Activated CD4-positive, alpha-beta memory T cell treated with anti-CD3 and anti-CD28 coated beads for 36 hours (primary cell): ENCODE measurements at regions not wholly inside any gene's neighbourhood (a gene's known extent, or its start where the extent isn't known, plus 50 kb on each side); places are given as distances from the start of the nearest gene placed in this dataset.

Experiments
- CTCF ChIA-PET: fragments of 350-600 bp; sonication (Branson Sonifier 250); formaldehyde crosslinking; loops from one replicate; lab custom pipeline; 2021; ENCODE audit warnings: antibody characterized with exemption, inconsistent platforms; lab: Charles Lee
- POLR2A ChIA-PET: fragments of 350-600 bp; sonication (Branson Sonifier 250); formaldehyde crosslinking; loops from one replicate; lab custom pipeline; 2021; ENCODE audit warnings: antibody characterized with exemption; lab: Charles Lee
- DNase-seq: peaks from one replicate; pipeline ENCODE4 v3.0.0-alpha.2; 2020
- H3K27ac Mint-ChIP-seq: one replicate; pipeline ENCODE4 v1.8.0; 2021; ENCODE audit warnings: mixed read lengths
- H3K27me3 Mint-ChIP-seq: one replicate; pipeline ENCODE4 v1.8.0; 2021; ENCODE audit warnings: mixed read lengths
- H3K36me3 Mint-ChIP-seq: one replicate; pipeline ENCODE4 v1.8.0; 2021; ENCODE audit warnings: mixed read lengths
- H3K4me1 Mint-ChIP-seq: one replicate; pipeline ENCODE4 v1.8.0; 2021; ENCODE audit warnings: low read depth, mixed read lengths
- H3K4me3 Mint-ChIP-seq: one replicate; pipeline ENCODE4 v1.8.0; 2021; ENCODE audit warnings: mild to moderate bottlenecking, mixed read lengths
- H3K9me3 Mint-ChIP-seq: one replicate; pipeline ENCODE4 v1.8.0; 2021; ENCODE audit warnings: mixed read lengths
- intact Hi-C: fragments of 100-400 bp; cut with micrococcal nuclease; formaldehyde crosslinking; loops from one replicate; pipeline ENCODE4 v1.15.1; 2023

DNA sequence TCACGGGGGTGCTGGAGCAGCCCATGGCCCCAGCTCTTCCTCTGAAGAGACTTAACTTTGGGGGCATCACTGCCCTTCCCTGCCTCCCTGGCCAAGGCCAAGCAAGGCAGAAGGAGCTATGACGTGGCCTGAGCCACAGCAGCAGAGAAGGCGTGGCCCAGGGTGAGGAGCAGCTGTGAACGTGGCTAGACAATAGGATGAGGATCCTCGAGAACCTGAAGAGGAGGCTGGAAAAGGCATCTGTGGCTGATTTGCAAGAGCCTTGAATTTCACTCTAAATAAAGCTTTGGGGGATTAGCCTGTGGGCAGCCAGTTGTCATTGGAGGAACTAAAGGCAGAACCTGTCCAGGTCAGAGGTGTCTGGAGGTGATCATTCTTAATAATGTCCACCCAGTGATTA is 652.9 kb upstream of the ID2 start:
- ChIA-PET CTCF (interaction anchor here (1.5 kb wide), 1 partner anchor 602 kb away, joined by 4 read pairs; no protein-coding TSS in a partner anchor), POLR2A (interaction anchor here (0.6 kb wide), 1 partner anchor 758 kb away, joined by 3 read pairs; no protein-coding TSS in a partner anchor)
- Mint-ChIP-seq H3K4me3 (no peak overlapping the region), H3K27me3 (peaks cover 3% of the 10 kb centered on the region), H3K27ac (no peak overlapping the region), H3K9me3 (no peaks in the 10 kb centered on the region), H3K36me3 (no peaks in the 10 kb centered on the region), H3K4me1 (peaks cover 11% of the 10 kb centered on the region)
- DNase-seq: no peak
- intact Hi-C loops: no loop called here

DNA sequence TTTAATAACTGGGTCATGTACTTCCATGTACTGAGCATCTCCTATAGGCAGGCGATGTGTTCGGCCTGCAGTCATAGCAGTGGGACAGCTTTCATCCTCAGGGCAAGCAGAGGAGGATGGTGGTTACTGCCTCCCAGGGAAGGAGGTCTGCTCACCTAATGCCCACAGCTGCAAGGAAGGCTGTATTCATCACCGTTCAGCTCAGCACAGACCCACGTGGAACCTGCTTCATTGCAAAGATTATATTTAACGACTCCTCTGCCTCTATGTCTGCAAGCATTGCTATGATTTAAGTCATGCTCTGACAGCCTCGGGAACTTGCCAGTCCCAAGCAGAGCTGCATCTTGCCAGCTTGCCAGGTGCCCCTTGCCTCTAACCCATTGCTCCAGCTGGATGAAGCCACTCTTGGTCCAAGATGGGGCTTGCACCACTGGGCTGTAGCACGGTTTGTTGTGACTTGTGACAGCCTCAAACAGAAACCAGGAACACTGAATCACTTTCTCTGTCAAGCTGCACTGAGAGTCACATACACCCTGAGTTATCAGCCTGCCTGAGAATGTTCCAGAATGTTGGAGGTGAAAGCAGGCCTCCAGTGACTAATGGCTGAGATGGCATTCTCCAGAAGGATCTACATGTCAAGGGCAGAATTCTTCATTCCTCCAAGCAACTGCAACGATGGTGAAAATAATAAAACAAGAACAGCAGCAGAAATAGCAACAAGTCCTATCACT is 651.1 kb upstream of the ID2 start:
- intact Hi-C loops: no loop called here
- no peaks in the 10 kb centered on the region for H3K9me3 Mint-ChIP-seq
- ChIA-PET POLR2A (no interaction called here), CTCF (interaction anchor here (1.5 kb wide), 1 partner anchor 603 kb away, joined by 4 read pairs; no protein-coding TSS in a partner anchor)
- no peak overlapping the region for H3K4me3 Mint-ChIP-seq
- no peak for DNase-seq
- no peaks in the 10 kb centered on the region for H3K36me3 Mint-ChIP-seq
- peaks cover 3% of the 10 kb centered on the region for H3K27me3 Mint-ChIP-seq
- no peak overlapping the region for H3K27ac Mint-ChIP-seq
- peaks cover 11% of the 10 kb centered on the region for H3K4me1 Mint-ChIP-seq

DNA sequence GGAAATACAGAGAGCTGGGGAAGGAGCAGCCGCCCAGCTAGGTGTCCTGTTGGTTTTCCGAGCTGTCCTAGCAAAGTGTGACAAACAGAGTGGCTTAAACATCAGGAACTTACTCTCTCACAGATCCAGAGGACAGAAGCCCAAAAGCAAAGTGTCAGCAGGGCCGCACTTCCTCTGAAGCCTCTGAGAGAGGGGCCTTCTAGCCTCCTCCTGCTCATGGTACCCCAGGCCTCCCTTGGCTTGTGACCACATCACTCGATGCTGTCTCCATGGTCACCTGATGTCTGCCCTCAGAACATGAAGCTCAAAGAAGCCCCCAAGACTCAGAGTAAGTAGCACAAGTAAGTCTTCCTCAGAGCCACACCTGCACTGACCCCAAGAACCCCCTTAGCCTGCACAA is 650.5 kb upstream of the ID2 start:
- H3K36me3 Mint-ChIP-seq: no peaks in the 10 kb centered on the region
- H3K4me1 Mint-ChIP-seq: peaks cover 11% of the 10 kb centered on the region
- CTCF ChIA-PET: no interaction called here
- no peak overlapping the region for H3K4me3 Mint-ChIP-seq
- intact Hi-C loops: no loop called here
- no peak for DNase-seq
- H3K27me3 Mint-ChIP-seq: peaks cover 3% of the 10 kb centered on the region
- H3K9me3 Mint-ChIP-seq: no peaks in the 10 kb centered on the region
- POLR2A ChIA-PET: no interaction called here
- H3K27ac Mint-ChIP-seq: no peak overlapping the region

- Mint-ChIP-seq H3K9me3 (no peaks in the 10 kb centered on the region), H3K27me3 (peaks cover 3% of the 10 kb centered on the region), H3K4me3 (no peak overlapping the region), H3K4me1 (peaks cover 11% of the 10 kb centered on the region), H3K36me3 (no peaks in the 10 kb centered on the region), H3K27ac (no peak overlapping the region)
- DNase-seq: no peak
- intact Hi-C loops: no loop called here
- ChIA-PET CTCF (no interaction called here), POLR2A (no interaction called here)
Measured at GRCh38 chr2:8033546-8034096, 648.2 kb upstream of the ID2 start.

- H3K9me3 Mint-ChIP-seq: no peaks in the 10 kb centered on the region
- POLR2A ChIA-PET: no interaction called here
- no peak for DNase-seq
- H3K36me3 Mint-ChIP-seq: no peaks in the 10 kb centered on the region
- no peak overlapping the region for H3K4me3 Mint-ChIP-seq
- peaks cover 5% of the 10 kb centered on the region for H3K4me1 Mint-ChIP-seq
- intact Hi-C loops: no loop called here
- no peaks in the 10 kb centered on the region for H3K27me3 Mint-ChIP-seq
- CTCF ChIA-PET: no interaction called here
- H3K27ac Mint-ChIP-seq: no peak overlapping the region
Measured at GRCh38 chr2:8036366-8036765, 645.5 kb upstream of the ID2 start.

DNA sequence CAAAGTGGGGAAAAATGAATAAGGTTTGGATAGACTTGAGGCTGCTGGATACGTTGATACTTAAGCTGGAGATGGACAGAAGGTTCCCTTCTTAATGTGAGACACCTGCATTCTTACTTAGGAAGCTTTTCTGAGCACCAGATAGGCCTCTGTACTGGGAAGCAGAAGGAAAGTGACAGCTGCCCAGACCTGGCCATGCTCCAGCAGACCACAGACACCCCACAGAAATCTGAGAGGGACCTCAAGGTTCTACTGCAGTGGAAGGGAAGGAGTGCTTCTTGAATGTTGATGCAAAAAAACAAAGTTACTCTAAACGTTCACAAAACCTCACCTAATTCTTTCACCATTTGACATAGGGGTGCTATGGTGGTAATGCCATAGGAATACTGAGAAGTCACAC is 642.1 kb upstream of the ID2 start:
- Mint-ChIP-seq H3K27ac (no peak overlapping the region), H3K9me3 (peaks cover 7% of the 10 kb centered on the region), H3K36me3 (peaks cover 3% of the 10 kb centered on the region), H3K27me3 (no peaks in the 10 kb centered on the region), H3K4me3 (no peak overlapping the region), H3K4me1 (no peaks in the 10 kb centered on the region)
- ChIA-PET POLR2A (no interaction called here), CTCF (no interaction called here)
- no peak for DNase-seq
- intact Hi-C loops: no loop called here

- H3K27ac Mint-ChIP-seq: no peak overlapping the region
- H3K9me3 Mint-ChIP-seq: peaks cover 7% of the 10 kb centered on the region
- peaks cover 1% of the 10 kb centered on the region for H3K27me3 Mint-ChIP-seq
- H3K4me1 Mint-ChIP-seq: no peaks in the 10 kb centered on the region
- H3K36me3 Mint-ChIP-seq: peaks cover 3% of the 10 kb centered on the region
- CTCF ChIA-PET: no interaction called here
- no peak overlapping the region for H3K4me3 Mint-ChIP-seq
- POLR2A ChIA-PET: no interaction called here
- intact Hi-C loops: no loop called here
- no peak for DNase-seq
Measured at GRCh38 chr2:8043295-8043694, 638.6 kb upstream of the ID2 start.

- intact Hi-C loops: no loop called here
- CTCF ChIA-PET: no interaction called here
- DNase-seq: no peak
- Mint-ChIP-seq H3K36me3 (peaks cover 3% of the 10 kb centered on the region), H3K4me3 (no peak overlapping the region), H3K4me1 (peaks cover under 1% of the 10 kb centered on the region), H3K27ac (no peak overlapping the region), H3K9me3 (peaks cover 7% of the 10 kb centered on the region), H3K27me3 (peaks cover 1% of the 10 kb centered on the region)
- POLR2A ChIA-PET: no interaction called here
Measured at GRCh38 chr2:8044046-8044594, 637.7 kb upstream of the ID2 start.

- Mint-ChIP-seq H3K27me3 (peaks cover 1% of the 10 kb centered on the region), H3K4me3 (no peak overlapping the region), H3K4me1 (peaks cover 11% of the 10 kb centered on the region), H3K9me3 (peaks cover 7% of the 10 kb centered on the region), H3K27ac (no peak overlapping the region), H3K36me3 (peaks cover 3% of the 10 kb centered on the region)
- ChIA-PET CTCF (no interaction called here), POLR2A (no interaction called here)
- intact Hi-C loops: no loop called here
- no peak for DNase-seq
Measured at GRCh38 chr2:8045081-8045614, 636.7 kb upstream of the ID2 start.

DNA sequence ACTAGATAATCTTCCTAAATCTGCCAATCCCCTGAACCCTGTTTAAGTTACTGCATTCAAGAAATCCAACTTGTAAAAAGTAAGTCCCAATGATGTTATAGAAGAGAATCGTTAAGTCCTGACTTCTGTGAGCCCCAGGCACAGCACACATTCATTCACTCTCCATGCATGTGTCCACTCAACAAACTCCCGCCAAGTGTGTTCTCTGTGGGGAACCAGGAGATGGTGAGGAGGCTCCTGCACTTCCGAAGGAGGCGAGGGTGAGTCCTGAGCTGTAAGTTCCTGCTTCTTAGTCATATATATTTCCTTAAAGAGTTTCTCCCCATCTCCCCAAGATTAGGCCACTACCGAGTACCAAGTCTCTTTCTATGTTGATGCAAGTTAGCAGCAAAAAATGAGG is 635.0 kb upstream of the ID2 start:
- CTCF ChIA-PET: no interaction called here
- intact Hi-C loops: no loop called here
- POLR2A ChIA-PET: no interaction called here
- Mint-ChIP-seq H3K27ac (no peak overlapping the region), H3K27me3 (peaks cover 1% of the 10 kb centered on the region), H3K4me3 (no peak overlapping the region), H3K9me3 (peaks cover 5% of the 10 kb centered on the region), H3K4me1 (peaks cover 21% of the 10 kb centered on the region), H3K36me3 (peaks cover 3% of the 10 kb centered on the region)
- DNase-seq: no peak

- H3K27ac Mint-ChIP-seq: no peak overlapping the region
- intact Hi-C loops: no loop called here
- no peak overlapping the region for H3K4me3 Mint-ChIP-seq
- no peaks in the 10 kb centered on the region for H3K9me3 Mint-ChIP-seq
- H3K27me3 Mint-ChIP-seq: peaks cover 1% of the 10 kb centered on the region
- ChIA-PET CTCF (interaction anchor here (1.2 to 1.4 kb wide), 2 partner anchors 31 to 378 kb away, joined by 3 to 4 read pairs; no protein-coding TSS in a partner anchor), POLR2A (no interaction called here)
- DNase-seq: no peak
- H3K4me1 Mint-ChIP-seq: peaks cover 28% of the 10 kb centered on the region
- H3K36me3 Mint-ChIP-seq: no peaks in the 10 kb centered on the region
Measured at GRCh38 chr2:8049176-8049575, 632.7 kb upstream of the ID2 start.

GRCh38 chr2:8049851-8050571 is 631.8 kb upstream of the ID2 start:
- peak overlapping the region; percentile 78 for H3K27ac Mint-ChIP-seq
- CTCF ChIA-PET: interaction anchor here (0.5 to 1.4 kb wide), 3 partner anchors 32 to 379 kb away, joined by 3 to 4 read pairs (median 3); no protein-coding TSS in a partner anchor
- H3K9me3 Mint-ChIP-seq: no peaks in the 10 kb centered on the region
- no peaks in the 10 kb centered on the region for H3K36me3 Mint-ChIP-seq
- intact Hi-C loops: loop anchor here (1.0 to 10.0 kb wide), 16 partner anchors 41 to 955 kb away; no protein-coding TSS in a partner anchor
- peak; percentile 88 for DNase-seq
- no peak overlapping the region for H3K4me3 Mint-ChIP-seq
- H3K27me3 Mint-ChIP-seq: peaks cover 1% of the 10 kb centered on the region
- POLR2A ChIA-PET: no interaction called here
- H3K4me1 Mint-ChIP-seq: peaks cover 28% of the 10 kb centered on the region
